ENCODE measurements at regions not wholly inside any gene's neighbourhood (a gene's known extent, or its start where the extent isn't known, plus 50 kb on each side); places are given as distances from the start of the nearest gene placed in this dataset.

GRCh38 chr12:107467716-107468115 is 217.9 kb upstream of the PWP1 start:
- Histone ChIP-seq H3K27me3 (no peaks in the 10 kb centered on the region), H3K4me3 (no peak overlapping the region), H3K36me3 (no peaks in the 10 kb centered on the region), H3K9me3 (no peaks in the 10 kb centered on the region), H3K4me1 (no peaks in the 10 kb centered on the region), H3K27ac (no peak overlapping the region)
- no peak for TF ChIP-seq CTCF (IDR thresholded peaks at IDR 0.05)
- ATAC-seq = no peak
- intact Hi-C loops (cut with DNase I) = no loop called here
- no peak for DNase-seq

GRCh38 chr12:107468182-107468581 is 217.4 kb upstream of the PWP1 start:
- ATAC-seq (peak; percentile 96), DNase-seq (peak in 1 of 4 donors; percentile 12)
- Histone ChIP-seq H3K9me3 (no peaks in the 10 kb centered on the region), H3K27me3 (no peaks in the 10 kb centered on the region), H3K27ac (no peak overlapping the region), H3K4me3 (no peak overlapping the region), H3K4me1 (no peaks in the 10 kb centered on the region), H3K36me3 (no peaks in the 10 kb centered on the region)
- no peak for TF ChIP-seq CTCF (IDR thresholded peaks at IDR 0.05)
- intact Hi-C loops (cut with DNase I) = no loop called here

- H3K9me3 ChIP-seq = no peaks in the 10 kb centered on the region
- H3K27ac ChIP-seq = no peak overlapping the region
- H3K4me1 ChIP-seq = no peaks in the 10 kb centered on the region
- H3K36me3 ChIP-seq = no peaks in the 10 kb centered on the region
- no peak overlapping the region for H3K4me3 ChIP-seq
- no peak for TF ChIP-seq CTCF (IDR thresholded peaks at IDR 0.05)
- no peak for ATAC-seq
- intact Hi-C loops (cut with DNase I) = no loop called here
- DNase-seq = no peak
- H3K27me3 ChIP-seq = no peaks in the 10 kb centered on the region
Measured at GRCh38 chr12:107469011-107469410, 216.6 kb upstream of the PWP1 start.

GRCh38 chr12:107470645-107471044 is 215.0 kb upstream of the PWP1 start:
- no peak overlapping the region for H3K27ac ChIP-seq
- H3K4me3 ChIP-seq = no peak overlapping the region
- intact Hi-C loops (cut with DNase I) = no loop called here
- no peak for TF ChIP-seq CTCF (IDR thresholded peaks at IDR 0.05)
- no peaks in the 10 kb centered on the region for H3K27me3 ChIP-seq
- ATAC-seq (no peak), DNase-seq (no peak)
- no peaks in the 10 kb centered on the region for H3K4me1 ChIP-seq
- no peaks in the 10 kb centered on the region for H3K36me3 ChIP-seq
- no peaks in the 10 kb centered on the region for H3K9me3 ChIP-seq

GRCh38 chr12:107472308-107472707 is 213.3 kb upstream of the PWP1 start:
- no peak for ATAC-seq
- Histone ChIP-seq H3K36me3 (no peaks in the 10 kb centered on the region), H3K27me3 (no peaks in the 10 kb centered on the region), H3K27ac (no peak overlapping the region), H3K4me3 (no peak overlapping the region), H3K4me1 (no peaks in the 10 kb centered on the region), H3K9me3 (no peaks in the 10 kb centered on the region)
- no peak for TF ChIP-seq CTCF (IDR thresholded peaks at IDR 0.05)
- intact Hi-C loops (cut with DNase I) = no loop called here
- DNase-seq = no peak

All from left lung (tissue), 4 donors.